Esophagus squamous epithelium (tissue), 4 donors: ENCODE measurements at regions not wholly inside any gene's neighbourhood (a gene's known extent, or its start where the extent isn't known, plus 50 kb on each side); places are given as distances from the start of the nearest gene placed in this dataset.

Source experiments
- CTCF ChIP-seq, 6 experiments: fragments of 450-650 bp in 4 of 6; fragments of 200-600 bp in 2 of 6; sonication (generic) in 2 of 6; IDR thresholded peaks; one replicate each; pipeline ENCODE4 v1.5.1; 2016 to 2019; ENCODE audit warnings: antibody characterized with exemption in 6 of 6, mild to moderate bottlenecking in 4 of 6, moderate library complexity in 4 of 6
- POLR2A ChIP-seq, 4 donors: fragments of 450-650 bp; IDR thresholded peaks; one replicate each; pipeline ENCODE4 v1.6.1; 2017; ENCODE audit warnings: antibody characterized with exemption in 4 of 4, mild to moderate bottlenecking in 4 of 4, moderate library complexity in 3 of 4

- no peak for TF ChIP-seq POLR2A (IDR thresholded peaks at IDR 0.05)
- no peak for TF ChIP-seq CTCF (IDR thresholded peaks at IDR 0.05)
These were observed 770.9 kb downstream of the TBL1XR1 start for GRCh38 chr3:176426371-176426770.
